ENCODE measurements at regions not wholly inside any gene's neighbourhood (a gene's known extent, or its start where the extent isn't known, plus 50 kb on each side); places are given as distances from the start of the nearest gene placed in this dataset.

GRCh38 chr3:178456621-178457285 lies 79.5 kb upstream of the KCNMB2 start:
- no peak for DNase-seq (ENCODE audit: low spot score)

GRCh38 chr3:178457511-178457910 lies 78.7 kb upstream of the KCNMB2 start:
- DNase-seq (ENCODE audit: low spot score), result no peak

- no peak for DNase-seq (ENCODE audit: low spot score)
These were observed 77.8 kb upstream of the KCNMB2 start for GRCh38 chr3:178458313-178459037.

- DNase-seq (ENCODE audit: low spot score), result no peak
These were observed 77.2 kb upstream of the KCNMB2 start for GRCh38 chr3:178459038-178459410.

GRCh38 chr3:178465260-178466180 lies 70.7 kb upstream of the KCNMB2 start:
- no peak for DNase-seq (ENCODE audit: low spot score)

- DNase-seq (ENCODE audit: low spot score), result no peak
These were observed 63.3 kb upstream of the KCNMB2 start for GRCh38 chr3:178472941-178473340.

GRCh38 chr3:178474526-178474925 lies 61.7 kb upstream of the KCNMB2 start:
- DNase-seq (ENCODE audit: low spot score), result no peak

GRCh38 chr3:178475062-178475461 lies 61.2 kb upstream of the KCNMB2 start:
- no peak for DNase-seq (ENCODE audit: low spot score)

- DNase-seq (ENCODE audit: low spot score), result no peak
These were observed 59.4 kb upstream of the KCNMB2 start for GRCh38 chr3:178476886-178477285.

- DNase-seq (ENCODE audit: low spot score), result no peak
These were observed 56.8 kb upstream of the KCNMB2 start for GRCh38 chr3:178479446-178479845.

GRCh38 chr3:178479860-178480259 lies 56.4 kb upstream of the KCNMB2 start:
- DNase-seq (ENCODE audit: low spot score), result no peak

GRCh38 chr3:178480274-178480673 lies 56.0 kb upstream of the KCNMB2 start:
- no peak for DNase-seq (ENCODE audit: low spot score)

- DNase-seq (ENCODE audit: low spot score), result no peak
These were observed 55.4 kb upstream of the KCNMB2 start for GRCh38 chr3:178480795-178481194.

- DNase-seq (ENCODE audit: low spot score), result no peak
These were observed 53.3 kb upstream of the KCNMB2 start for GRCh38 chr3:178482981-178483380.

- DNase-seq (ENCODE audit: low spot score), result no peak
These were observed 52.5 kb upstream of the KCNMB2 start for GRCh38 chr3:178483704-178484103.

- DNase-seq (ENCODE audit: low spot score), result no peak
These were observed 50.5 kb upstream of the KCNMB2 start for GRCh38 chr3:178485756-178486155.
